NCI-H82 treated with DMSO at 0.1 percent for 48 hours (cell line): ENCODE measurements at regions not wholly inside any gene's neighbourhood (a gene's known extent, or its start where the extent isn't known, plus 50 kb on each side); places are given as distances from the start of the nearest gene placed in this dataset.
A peak's percentile ranks its signal among the peaks of the same experiment; 100 is the strongest.

ENCODE experiments used
- DNase-seq: peaks from one replicate; lab custom pipeline; 2025; ENCODE audit not compliant: unreplicated experiment; lab: John Stamatoyannopoulos, UW

GRCh38 chr1:226816576-226816975 lies 53.8 kb upstream of the PSEN2 start:
- no peak for DNase-seq

GRCh38 chr1:226814751-226815537 lies 55.5 kb upstream of the PSEN2 start:
- DNase-seq: peak; percentile 13

- DNase-seq: no peak
Measured at GRCh38 chr1:226813671-226814591, 56.5 kb upstream of the PSEN2 start.

GRCh38 chr1:226810681-226811080 lies 59.7 kb upstream of the PSEN2 start:
- no peak for DNase-seq

- DNase-seq: no peak
Measured at GRCh38 chr1:226809785-226810571, 60.4 kb upstream of the PSEN2 start.

GRCh38 chr1:226808501-226808900 lies 61.9 kb upstream of the PSEN2 start:
- no peak for DNase-seq

- no peak for DNase-seq
Measured at GRCh38 chr1:226806988-226807387, 63.4 kb upstream of the PSEN2 start.

GRCh38 chr1:226804907-226805759 lies 65.3 kb upstream of the PSEN2 start:
- no peak for DNase-seq

GRCh38 chr1:226800763-226801380 lies 61.8 kb upstream of the ITPKB start:
- DNase-seq: no peak

GRCh38 chr1:226799634-226800281 lies 60.7 kb upstream of the ITPKB start:
- DNase-seq: no peak

GRCh38 chr1:226798427-226799411 lies 59.6 kb upstream of the ITPKB start:
- no peak for DNase-seq

GRCh38 chr1:226797151-226797550 lies 58.1 kb upstream of the ITPKB start:
- no peak for DNase-seq

- DNase-seq: no peak
Measured at GRCh38 chr1:226793620-226794276, 54.7 kb upstream of the ITPKB start.

- DNase-seq: no peak
Measured at GRCh38 chr1:226792368-226792767, 53.3 kb upstream of the ITPKB start.

GRCh38 chr1:226790545-226791181 lies 51.6 kb upstream of the ITPKB start:
- no peak for DNase-seq

GRCh38 chr1:226788965-226789364 lies 49.9 kb upstream of the ITPKB start:
- no peak for DNase-seq
